K562 (cell line): ENCODE measurements at regions not wholly inside any gene's neighbourhood (a gene's known extent, or its start where the extent isn't known, plus 50 kb on each side); places are given as distances from the start of the nearest gene placed in this dataset.
A peak's percentile ranks its signal among the peaks of the same experiment; 100 is the strongest.

Source experiments
- DEAF1 ChIP-seq: fragments of 450-650 bp; formaldehyde crosslinking; IDR thresholded peaks from 2 replicates; pipeline ENCODE4 v1.4.0; 2020; ENCODE audit warnings: mild to moderate bottlenecking, moderate library complexity
- FOXP4 ChIP-seq: sonication (generic); formaldehyde crosslinking; IDR thresholded peaks from 2 replicates; pipeline ENCODE4 v1.8.0; 2022; ENCODE audit warnings: mild to moderate bottlenecking, missing genetic modification reagents, borderline replicate concordance
- JUND ChIP-seq, 2 experiments: IDR thresholded peaks; 2 replicates in 1 of 2; 3 replicates in 1 of 2; pipeline ENCODE4 v1.6.1; 2011; ENCODE audit warnings: borderline replicate concordance in 2 of 2, low read depth in 2 of 2, low read length in 2 of 2, improper control_type of control experiment in 1 of 2, missing biosample characterization in 1 of 2, missing genetic modification characterization in 1 of 2, missing genetic modification reagents in 1 of 2
- MBD2 ChIP-seq: sonication (generic); IDR thresholded peaks from 2 replicates; pipeline ENCODE4 v1.6.1; 2016; ENCODE audit warnings: low read depth, borderline replicate concordance
- RCOR1 ChIP-seq, 2 experiments: IDR thresholded peaks; 2 replicates each; pipeline ENCODE4 v1.6.1; 2012; ENCODE audit warnings: low read depth in 2 of 2, low read length in 2 of 2, borderline replicate concordance in 1 of 2, improper control_type of control experiment in 1 of 2
- REST ChIP-seq, 2 experiments: fragments of 450-650 bp; formaldehyde crosslinking in 1 of 2; IDR thresholded peaks; 2 replicates each; pipeline versions ENCODE4 v1.4.0 to v1.6.1; 2014 to 2020; ENCODE audit warnings: mild to moderate bottlenecking in 2 of 2, borderline replicate concordance in 1 of 2, low read depth in 1 of 2
- SMC3 ChIP-seq: conservative IDR thresholded peaks from 2 replicates; pipeline ENCODE4 v1.6.1; 2011; ENCODE audit warnings: low read depth, low read length, improper control_type of control experiment; ENCODE audit not compliant: insufficient read depth

- TF ChIP-seq DEAF1 (peak; percentile 51), SMC3 (peak; percentile 54), JUND (IDR thresholded peaks at IDR 0.05; ENCODE audit: borderline replicate concordance, low read depth, low read length) (0 out of 2 replicates have a peak, but pooled peaks have one; percentile 24), JUND (tag; IDR thresholded peaks at IDR 0.05; ENCODE audit: borderline replicate concordance, low read depth, low read length) (no peak), RCOR1 (IDR thresholded peaks at IDR 0.05; ENCODE audit: borderline replicate concordance in 1 of 2, low read depth in 2 of 2, low read length in 2 of 2) (0 out of 4 replicates have a peak, but pooled peaks of 1 of the 2 experiments have one; percentile 8), FOXP4 (CRISPR knock-in tag) (no peak), MBD2 (no peak), REST (IDR thresholded peaks at IDR 0.05; ENCODE audit: borderline replicate concordance) (peak; percentile 37; the same call in 1 of the 2 replicates), REST (CRISPR knock-in tag; IDR thresholded peaks at IDR 0.05; ENCODE audit: low read depth) (no peak)
These were observed 197.0 kb downstream of the UTRN start (continued) for GRCh38 chr6:144482142-144482541.
